ENCODE measurements at regions not wholly inside any gene's neighbourhood (a gene's known extent, or its start where the extent isn't known, plus 50 kb on each side); places are given as distances from the start of the nearest gene placed in this dataset.

- no peak for TF ChIP-seq EZH2 (IDR thresholded peaks at IDR 0.05; ENCODE audit: low read length, missing control alignments)
- no peak for TF ChIP-seq CTCF (conservative IDR thresholded peaks at IDR 0.05 in 1 of 2, IDR thresholded peaks at IDR 0.05 in 1 of 2; ENCODE audit: low read depth in 1 of 2, low read length in 2 of 2)
- Histone ChIP-seq H3K4me2 (ENCODE audit: extremely low read depth, insufficient read depth, low read length) (no peak overlapping the region), H3K4me1 (ENCODE audit: control insufficient read depth, extremely low read depth, insufficient read depth, low read length) (no peaks in the 10 kb centered on the region)
Measured at GRCh38 chr4:81736324-81736723, 264.6 kb upstream of the RASGEF1B start.

GRCh38 chr4:81732980-81733379, 261.3 kb upstream of the RASGEF1B start:
- Histone ChIP-seq H3K27me3 (ENCODE audit: control insufficient read depth, insufficient read depth, low read length) (no peaks in the 10 kb centered on the region), H4K20me1 (ENCODE audit: control insufficient read depth, extremely low read depth, insufficient read depth, low read length) (no peaks in the 10 kb centered on the region), H2AFZ (ENCODE audit: low read length) (no peak overlapping the region), H3K9me3 (ENCODE audit: control insufficient read depth, insufficient read depth, low read depth, low read length) (no peaks in the 10 kb centered on the region), H3K4me3 (replicated peaks in 1 of 4; ENCODE audit: control extremely low read depth in 1 of 4, insufficient read depth in 1 of 4, low read depth in 3 of 4, low read length in 4 of 4) (no peak overlapping the region), H3K4me2 (ENCODE audit: extremely low read depth, insufficient read depth, low read length) (no peak overlapping the region), H3K9ac (ENCODE audit: insufficient read depth, low read length) (no peak overlapping the region), H3K79me2 (ENCODE audit: control insufficient read depth, insufficient read depth, low read length) (no peaks in the 10 kb centered on the region), H3K4me1 (ENCODE audit: control insufficient read depth, extremely low read depth, insufficient read depth, low read length) (no peaks in the 10 kb centered on the region), H3K27ac (ENCODE audit: insufficient read depth, low read length) (no peak overlapping the region), H3K36me3 (ENCODE audit: control insufficient read depth, insufficient read depth, low read length) (no peaks in the 10 kb centered on the region)
- DNase-seq (ENCODE audit: low read depth in 2 of 2): no peak
- TF ChIP-seq CTCF (conservative IDR thresholded peaks at IDR 0.05 in 1 of 2, IDR thresholded peaks at IDR 0.05 in 1 of 2; ENCODE audit: low read depth in 1 of 2, low read length in 2 of 2): no peak
- no peak for TF ChIP-seq EZH2 (IDR thresholded peaks at IDR 0.05; ENCODE audit: low read length, missing control alignments)

More at GRCh38 chr4:81736324-81736723, 264.6 kb upstream of the RASGEF1B start:
- no peak for DNase-seq (ENCODE audit: low read depth in 2 of 2)
- no peaks in the 10 kb centered on the region for H4K20me1 ChIP-seq (ENCODE audit: control insufficient read depth, extremely low read depth, insufficient read depth, low read length)
- no peaks in the 10 kb centered on the region for H3K36me3 ChIP-seq (ENCODE audit: control insufficient read depth, insufficient read depth, low read length)
- H3K9me3 ChIP-seq (ENCODE audit: control insufficient read depth, insufficient read depth, low read depth, low read length): no peaks in the 10 kb centered on the region
- H3K27ac ChIP-seq (ENCODE audit: insufficient read depth, low read length): no peak overlapping the region
- H3K27me3 ChIP-seq (ENCODE audit: control insufficient read depth, insufficient read depth, low read length): no peaks in the 10 kb centered on the region
- H3K4me3 ChIP-seq (replicated peaks in 1 of 4; ENCODE audit: control extremely low read depth in 1 of 4, insufficient read depth in 1 of 4, low read depth in 3 of 4, low read length in 4 of 4): no peak overlapping the region
- no peak overlapping the region for H2AFZ ChIP-seq (ENCODE audit: low read length)
- H3K9ac ChIP-seq (ENCODE audit: insufficient read depth, low read length): no peak overlapping the region
- H3K79me2 ChIP-seq (ENCODE audit: control insufficient read depth, insufficient read depth, low read length): no peaks in the 10 kb centered on the region

- Histone ChIP-seq H2AFZ (ENCODE audit: low read length) (no peak overlapping the region), H3K9me3 (ENCODE audit: control insufficient read depth, insufficient read depth, low read depth, low read length) (no peaks in the 10 kb centered on the region), H3K9ac (ENCODE audit: insufficient read depth, low read length) (no peak overlapping the region), H3K4me1 (ENCODE audit: control insufficient read depth, extremely low read depth, insufficient read depth, low read length) (no peaks in the 10 kb centered on the region), H3K79me2 (ENCODE audit: control insufficient read depth, insufficient read depth, low read length) (no peaks in the 10 kb centered on the region), H3K36me3 (ENCODE audit: control insufficient read depth, insufficient read depth, low read length) (no peaks in the 10 kb centered on the region), H3K4me2 (ENCODE audit: extremely low read depth, insufficient read depth, low read length) (no peak overlapping the region), H3K27me3 (ENCODE audit: control insufficient read depth, insufficient read depth, low read length) (no peaks in the 10 kb centered on the region), H3K4me3 (replicated peaks in 1 of 4; ENCODE audit: control extremely low read depth in 1 of 4, insufficient read depth in 1 of 4, low read depth in 3 of 4, low read length in 4 of 4) (no peak overlapping the region), H3K27ac (ENCODE audit: insufficient read depth, low read length) (no peak overlapping the region), H4K20me1 (ENCODE audit: control insufficient read depth, extremely low read depth, insufficient read depth, low read length) (no peaks in the 10 kb centered on the region)
- TF ChIP-seq CTCF (conservative IDR thresholded peaks at IDR 0.05 in 1 of 2, IDR thresholded peaks at IDR 0.05 in 1 of 2; ENCODE audit: low read depth in 1 of 2, low read length in 2 of 2) (no peak), EZH2 (IDR thresholded peaks at IDR 0.05; ENCODE audit: low read length, missing control alignments) (no peak)
- DNase-seq (ENCODE audit: low read depth in 2 of 2): peak in 1 of 2 donors; percentile 2
Measured at GRCh38 chr4:81724925-81725329, 253.2 kb upstream of the RASGEF1B start.
